Esophagus muscularis mucosa (tissue), 4 donors: ENCODE measurements at regions not wholly inside any gene's neighbourhood (a gene's known extent, or its start where the extent isn't known, plus 50 kb on each side); places are given as distances from the start of the nearest gene placed in this dataset.

Experiments used
- CTCF ChIP-seq, 3 experiments: fragments of 200-600 bp in 2 of 3; fragments of 450-650 bp in 1 of 3; sonication (generic) in 2 of 3; IDR thresholded peaks; one replicate each; pipeline ENCODE4 v1.5.1; 2017 to 2019; ENCODE audit warnings: antibody characterized with exemption in 3 of 3, mild to moderate bottlenecking in 2 of 3, moderate library complexity in 1 of 3
- EP300 ChIP-seq: sonication (generic); formaldehyde crosslinking; IDR thresholded peaks from one replicate; pipeline ENCODE4 v1.6.1; 2017; ENCODE audit warnings: antibody characterized with exemption
- POLR2A ChIP-seq: fragments of 450-650 bp; IDR thresholded peaks from one replicate; pipeline ENCODE4 v1.6.1; 2017; ENCODE audit warnings: antibody characterized with exemption, moderate library complexity, mild to moderate bottlenecking, low read depth
- POLR2AphosphoS5 ChIP-seq, 2 donors: sonication (generic); formaldehyde crosslinking; IDR thresholded peaks; one replicate each; pipeline ENCODE4 v1.6.1; 2017; ENCODE audit warnings: antibody characterized with exemption in 2 of 2

GRCh38 chr14:50037852-50038251 is 78.5 kb downstream of the VCPKMT start:
- TF ChIP-seq CTCF (IDR thresholded peaks at IDR 0.05): no peak
- no peak for TF ChIP-seq POLR2A
- no peak for TF ChIP-seq POLR2AphosphoS5 (IDR thresholded peaks at IDR 0.05)
- TF ChIP-seq EP300: no peak
